ENCODE measurements at regions not wholly inside any gene's neighbourhood (a gene's known extent, or its start where the extent isn't known, plus 50 kb on each side); places are given as distances from the start of the nearest gene placed in this dataset.

DNA sequence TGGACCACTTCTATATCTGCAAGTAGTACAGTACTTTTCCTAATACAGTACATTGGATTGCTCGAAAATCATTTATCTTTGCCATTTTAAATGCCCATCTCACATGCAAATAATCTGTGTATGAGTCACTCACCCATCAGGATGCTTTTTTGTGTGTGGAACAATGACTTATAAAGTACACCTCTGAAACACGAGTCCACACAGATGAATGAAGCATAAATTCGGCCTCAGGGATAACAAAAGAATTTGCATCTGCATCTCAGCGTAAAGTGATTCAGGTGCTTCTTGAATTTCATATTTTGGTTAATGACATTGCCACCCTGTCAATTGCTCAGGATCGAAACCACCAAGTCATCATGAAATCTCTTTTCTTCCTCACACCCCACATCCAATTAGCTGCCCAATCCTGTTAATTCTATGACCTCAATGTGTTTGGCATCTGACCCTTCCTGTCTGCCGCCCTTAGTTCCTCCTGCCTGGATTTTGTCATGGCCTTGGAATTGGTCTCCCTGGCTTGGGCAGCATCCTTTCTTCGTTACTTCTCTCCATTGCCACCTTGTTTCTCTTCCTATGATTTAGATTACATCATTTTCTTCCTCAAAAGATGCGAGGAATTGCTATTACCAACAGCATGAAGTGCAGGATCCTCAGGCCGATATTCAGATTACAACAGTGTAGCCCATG lies 161.6 kb upstream of the MID1 start:
- no peaks in the 10 kb centered on the region for H3K27me3 ChIP-seq (replicated peaks in 1 of 2; ENCODE audit: control insufficient read depth in 2 of 2, insufficient read depth in 2 of 2, low read length in 1 of 2)
- ATAC-seq (no peak), DNase-seq (ENCODE audit: low read depth, low spot score) (no peak), FAIRE-seq (no peak)
- H3K4me2 ChIP-seq (ENCODE audit: control insufficient read depth, insufficient read depth), result no peak overlapping the region
- SMC1A ChIA-PET (ENCODE audit: uncharacterized antibody, unreplicated experiment), result no interaction called here
- no peak overlapping the region for H2AFZ ChIP-seq (ENCODE audit: control insufficient read depth, low read depth, low read length)
- no peaks in the 10 kb centered on the region for H3K4me1 ChIP-seq (ENCODE audit: control insufficient read depth, insufficient read depth, low read length)
- H3K27ac ChIP-seq (ENCODE audit: control insufficient read depth, insufficient read depth), result no peak overlapping the region
- intact Hi-C loops (cut with micrococcal nuclease; ENCODE audit: unreplicated experiment), result no loop called here
- BruUV-seq (replicated peaks), result no TSS peak
- H3K4me3 ChIP-seq, result no peak overlapping the region
- CTCF ChIA-PET, result interaction anchor here (1.1 to 2.6 kb wide), 3 partner anchors 12 to 592 kb away, joined by 3 to 11 read pairs (median 6); no protein-coding TSS in a partner anchor
- H4K20me1 ChIP-seq (ENCODE audit: control insufficient read depth, insufficient read depth), result no peaks in the 10 kb centered on the region
- WGBS (ENCODE audit: insufficient coverage, insufficient replicate concordance, low lambda C conversion rate, missing lambda C conversion rate), result 34% methylated on average over 9 of the region's 9 CpGs
- in situ Hi-C loops (cut with MboI), result no loop called here
- RAD21 ChIA-PET (ENCODE audit: unreplicated experiment), result no interaction called here
- no peaks in the 10 kb centered on the region for H3K79me2 ChIP-seq (ENCODE audit: control insufficient read depth, insufficient read depth, low read length)
- no peak for TF ChIP-seq BACH1 (IDR thresholded peaks at IDR 0.05; ENCODE audit: borderline replicate concordance)
- TF ChIP-seq, protein P1, sequence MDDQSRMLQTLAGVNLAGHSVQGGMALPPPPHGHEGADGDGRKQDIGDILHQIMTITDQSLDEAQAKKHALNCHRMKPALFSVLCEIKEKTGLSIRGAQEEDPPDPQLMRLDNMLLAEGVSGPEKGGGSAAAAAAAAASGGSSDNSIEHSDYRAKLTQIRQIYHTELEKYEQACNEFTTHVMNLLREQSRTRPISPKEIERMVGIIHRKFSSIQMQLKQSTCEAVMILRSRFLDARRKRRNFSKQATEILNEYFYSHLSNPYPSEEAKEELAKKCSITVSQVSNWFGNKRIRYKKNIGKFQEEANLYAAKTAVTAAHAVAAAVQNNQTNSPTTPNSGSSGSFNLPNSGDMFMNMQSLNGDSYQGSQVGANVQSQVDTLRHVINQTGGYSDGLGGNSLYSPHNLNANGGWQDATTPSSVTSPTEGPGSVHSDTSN (IDR thresholded peaks at IDR 0.05; ENCODE audit: insufficient replicate concordance, low read depth, low read length), result no peak
- TF ChIP-seq, protein P2, sequence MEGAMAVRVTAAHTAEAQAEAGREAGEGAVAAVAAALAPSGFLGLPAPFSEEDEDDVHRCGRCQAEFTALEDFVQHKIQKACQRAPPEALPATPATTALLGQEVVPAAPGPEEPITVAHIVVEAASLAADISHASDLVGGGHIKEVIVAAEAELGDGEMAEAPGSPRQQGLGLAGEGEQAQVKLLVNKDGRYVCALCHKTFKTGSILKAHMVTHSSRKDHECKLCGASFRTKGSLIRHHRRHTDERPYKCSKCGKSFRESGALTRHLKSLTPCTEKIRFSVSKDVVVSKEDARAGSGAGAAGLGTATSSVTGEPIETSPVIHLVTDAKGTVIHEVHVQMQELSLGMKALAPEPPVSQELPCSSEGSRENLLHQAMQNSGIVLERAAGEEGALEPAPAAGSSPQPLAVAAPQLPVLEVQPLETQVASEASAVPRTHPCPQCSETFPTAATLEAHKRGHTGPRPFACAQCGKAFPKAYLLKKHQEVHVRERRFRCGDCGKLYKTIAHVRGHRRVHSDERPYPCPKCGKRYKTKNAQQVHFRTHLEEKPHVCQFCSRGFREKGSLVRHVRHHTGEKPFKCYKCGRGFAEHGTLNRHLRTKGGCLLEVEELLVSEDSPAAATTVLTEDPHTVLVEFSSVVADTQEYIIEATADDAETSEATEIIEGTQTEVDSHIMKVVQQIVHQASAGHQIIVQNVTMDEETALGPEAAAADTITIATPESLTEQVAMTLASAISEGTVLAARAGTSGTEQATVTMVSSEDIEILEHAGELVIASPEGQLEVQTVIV (IDR thresholded peaks at IDR 0.05; ENCODE audit: borderline replicate concordance, partially characterized antibody), result no peak
- TF ChIP-seq PML (IDR thresholded peaks at IDR 0.05; ENCODE audit: low read length), result no peak
- no peak for TF ChIP-seq CEBPB (IDR thresholded peaks at IDR 0.05; ENCODE audit: borderline replicate concordance in 1 of 2, low read depth in 2 of 2, low read length in 2 of 2)
- TF ChIP-seq POLR2AphosphoS5 (IDR thresholded peaks at IDR 0.05; ENCODE audit: low read length), result no peak
- no peak for TF ChIP-seq KAT2A (conservative IDR thresholded peaks at IDR 0.05; ENCODE audit: control insufficient read depth, low read depth, low read length)
- TF ChIP-seq EZH2 (IDR thresholded peaks at IDR 0.05; ENCODE audit: borderline replicate concordance, control insufficient read depth, low read depth, low read length), result no peak
- H3K9me3 ChIP-seq (replicated peaks; ENCODE audit: control insufficient read depth, insufficient read depth, low read length), result no peaks in the 10 kb centered on the region
- no peak overlapping the region for H3K9ac ChIP-seq (ENCODE audit: control insufficient read depth, insufficient read depth, low read length)
- H3K36me3 ChIP-seq (ENCODE audit: control insufficient read depth in 2 of 2, insufficient read depth in 2 of 2, low read length in 1 of 2), result no peaks in the 10 kb centered on the region
- POLR2A ChIA-PET, result no interaction called here
